Globus pallidus (tissue), 1 donor: ENCODE measurements at regions not wholly inside any gene's neighbourhood (a gene's known extent, or its start where the extent isn't known, plus 50 kb on each side); places are given as distances from the start of the nearest gene placed in this dataset.

Source experiments
- DNase-seq: peaks from one replicate; pipeline ENCODE4 v3.0.0-alpha.2; 2015; ENCODE audit warnings: low spot score

DNA sequence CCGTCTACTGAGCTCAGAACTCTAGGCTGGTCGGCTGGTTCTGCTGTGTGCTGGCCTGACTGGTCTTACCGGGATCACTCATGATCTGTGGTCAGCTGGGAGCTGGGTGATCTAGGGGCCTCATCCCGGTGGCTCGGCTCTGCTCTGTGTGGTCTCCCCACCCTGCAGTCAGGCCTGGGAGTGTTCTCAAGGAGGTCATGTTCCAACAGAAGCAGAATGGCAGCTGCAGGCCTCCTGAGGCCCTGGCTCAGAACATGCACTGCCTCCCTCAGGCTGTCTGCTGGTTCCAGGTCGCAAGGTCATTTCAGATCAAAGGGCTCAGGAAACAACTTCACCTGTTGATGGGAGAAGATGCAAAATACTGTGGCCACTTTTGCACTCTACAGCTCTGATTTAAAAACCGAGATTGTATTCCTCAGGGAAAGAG, 81.1 kb upstream of the RFX8 start:
- DNase-seq: no peak

DNA sequence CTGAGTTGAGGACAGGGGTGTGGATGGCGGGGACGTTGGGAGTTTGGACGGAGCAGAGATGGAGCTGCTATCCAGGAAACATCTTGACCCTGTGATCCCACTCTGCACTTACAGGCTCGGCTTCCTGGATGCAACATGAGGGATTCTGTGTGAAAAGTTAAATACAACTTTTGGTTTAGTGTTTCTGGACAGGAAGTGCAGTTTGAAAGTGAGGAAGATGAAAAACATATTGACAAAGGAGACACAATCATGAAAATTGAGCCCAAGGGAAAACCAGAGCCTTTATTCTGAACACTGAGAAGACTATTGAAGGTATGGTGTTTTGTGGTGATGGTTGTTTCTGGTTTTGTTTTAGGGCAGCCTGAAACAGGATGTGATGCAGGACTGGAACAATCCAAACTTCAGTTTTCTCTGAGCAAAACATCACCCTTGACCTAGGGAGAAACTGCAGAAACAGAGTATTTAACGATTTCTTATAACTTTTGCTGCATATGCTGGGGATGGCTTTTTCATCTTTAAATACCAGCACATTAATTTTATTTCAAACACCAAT, 76.5 kb upstream of the RFX8 start:
- DNase-seq: no peak

DNA sequence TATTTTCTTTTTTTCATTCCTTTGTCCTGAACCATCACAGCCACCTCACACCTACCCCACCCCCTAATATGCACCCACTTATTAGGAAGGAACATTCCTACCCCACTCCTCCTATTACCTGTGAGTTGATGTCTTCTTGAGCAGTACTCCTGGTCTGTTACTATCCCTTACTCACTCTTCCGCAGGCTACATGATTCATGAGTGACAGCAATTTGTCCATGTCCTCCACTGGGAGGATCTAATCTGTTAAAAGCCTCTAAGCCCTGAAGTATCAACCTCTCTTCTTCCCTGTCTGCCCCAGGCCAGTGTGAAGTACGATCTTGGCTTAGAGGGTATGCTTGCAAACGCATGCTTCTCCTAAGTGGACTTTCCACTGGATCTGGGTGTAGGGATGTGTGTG, 75.6 kb upstream of the RFX8 start:
- DNase-seq: no peak

DNA sequence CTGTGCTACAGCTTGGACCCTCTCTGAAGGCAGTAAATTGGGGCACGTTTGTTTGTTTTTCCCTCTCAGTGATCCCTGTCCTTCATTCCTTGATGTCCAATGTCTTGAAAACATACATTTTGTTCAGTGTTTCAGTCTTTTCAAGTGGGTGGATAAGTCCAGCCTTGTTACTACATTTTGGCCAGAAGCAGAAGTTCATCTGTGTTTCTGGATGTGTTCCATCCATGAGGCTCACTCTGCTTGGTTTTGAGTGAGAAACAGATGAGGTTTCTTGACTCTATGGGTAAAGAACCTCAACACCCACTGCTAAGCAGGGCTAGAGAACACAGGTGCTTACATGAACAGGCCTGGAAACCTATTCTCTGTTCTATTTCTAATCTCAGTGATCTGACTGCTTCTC, 74.5 kb upstream of the RFX8 start:
- DNase-seq: no peak

DNA sequence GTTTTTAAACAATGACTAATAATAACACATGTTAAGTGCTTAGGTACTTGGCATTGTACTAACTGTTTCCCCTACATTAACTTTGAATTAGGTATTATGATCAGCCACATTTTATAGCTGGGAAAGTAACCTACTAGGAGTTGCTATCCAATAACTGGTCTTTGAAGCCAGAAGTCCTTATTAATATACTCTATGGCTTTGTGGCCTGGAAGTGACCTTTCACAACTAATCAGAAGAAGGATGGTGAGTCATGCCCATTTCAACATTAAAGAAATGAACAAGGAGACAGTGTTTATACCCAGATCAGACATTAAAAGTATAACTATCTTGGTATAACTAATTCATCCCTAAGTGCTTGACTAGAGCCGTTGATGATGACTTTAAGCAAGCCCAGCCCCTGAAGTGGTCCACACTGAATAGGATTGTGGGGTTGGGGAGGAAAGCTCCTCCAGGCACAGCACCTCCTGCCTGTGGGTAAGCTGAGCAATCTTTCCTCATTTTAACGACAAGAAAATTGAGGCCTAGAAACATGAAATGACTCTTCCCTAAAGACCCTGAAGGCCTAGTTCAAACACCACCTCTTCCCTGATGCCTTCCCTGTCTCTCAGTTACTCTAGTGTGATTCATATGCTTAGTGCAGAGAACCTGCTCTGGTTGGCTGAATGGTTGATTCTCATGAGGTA, 71.6 kb upstream of the RFX8 start:
- no peak for DNase-seq

DNA sequence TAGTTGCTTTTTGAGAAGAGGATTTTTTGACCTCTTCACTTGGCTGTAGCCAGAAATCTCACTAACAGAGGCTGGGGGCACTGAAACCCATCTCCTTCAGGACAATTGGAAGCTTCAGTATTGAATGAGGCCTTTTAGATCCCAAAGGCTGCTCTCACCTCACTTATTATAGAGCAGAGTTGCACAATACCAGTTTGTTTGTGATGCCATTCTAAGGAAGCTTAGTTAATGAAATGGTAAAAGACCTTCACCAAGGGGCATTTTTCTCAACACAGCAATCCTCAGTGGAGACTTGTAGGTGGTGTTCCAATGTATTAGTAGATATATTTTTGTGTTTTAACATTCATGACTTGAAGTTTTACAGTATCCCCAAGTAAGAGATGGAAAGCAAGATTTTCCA, 71.0 kb upstream of the RFX8 start:
- no peak for DNase-seq

DNA sequence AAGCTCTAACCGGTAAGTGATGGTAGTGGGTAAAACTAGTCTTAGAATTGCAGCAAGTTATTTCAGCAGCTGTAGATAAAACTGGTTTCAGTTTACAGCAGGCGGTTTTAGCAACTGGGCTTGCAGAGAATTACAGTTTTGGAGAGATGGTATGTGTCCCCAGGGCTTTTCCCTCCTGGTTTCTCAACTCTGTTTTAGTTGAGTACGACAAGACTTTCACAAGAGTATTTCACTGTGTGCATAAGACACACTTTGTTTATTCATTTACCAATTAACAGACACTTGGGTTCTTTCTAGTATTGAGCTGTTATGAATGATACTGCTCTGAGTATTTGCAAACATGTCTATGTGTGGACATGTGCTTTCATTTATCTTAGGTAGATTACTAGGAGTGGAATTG, 65.6 kb upstream of the RFX8 start:
- no peak for DNase-seq

DNA sequence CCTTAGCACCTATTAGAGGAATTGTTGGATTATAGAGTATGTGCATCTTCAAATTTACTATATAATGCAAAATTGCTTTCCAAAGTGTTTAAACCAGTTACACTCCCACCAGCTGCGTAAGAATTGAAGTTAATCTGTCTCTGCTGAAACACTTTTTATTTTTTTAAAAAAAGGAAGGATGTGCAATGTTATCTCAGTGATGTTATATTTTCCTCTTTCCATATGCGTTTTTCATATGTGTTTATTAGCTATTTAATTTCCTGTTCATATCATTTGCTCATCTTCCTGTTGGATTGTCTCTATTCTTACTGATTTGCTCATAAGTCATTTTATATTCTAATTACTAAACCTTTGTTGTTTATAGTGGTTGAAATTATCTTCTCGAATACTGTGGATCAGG, 63.2 kb upstream of the RFX8 start:
- no peak for DNase-seq

DNA sequence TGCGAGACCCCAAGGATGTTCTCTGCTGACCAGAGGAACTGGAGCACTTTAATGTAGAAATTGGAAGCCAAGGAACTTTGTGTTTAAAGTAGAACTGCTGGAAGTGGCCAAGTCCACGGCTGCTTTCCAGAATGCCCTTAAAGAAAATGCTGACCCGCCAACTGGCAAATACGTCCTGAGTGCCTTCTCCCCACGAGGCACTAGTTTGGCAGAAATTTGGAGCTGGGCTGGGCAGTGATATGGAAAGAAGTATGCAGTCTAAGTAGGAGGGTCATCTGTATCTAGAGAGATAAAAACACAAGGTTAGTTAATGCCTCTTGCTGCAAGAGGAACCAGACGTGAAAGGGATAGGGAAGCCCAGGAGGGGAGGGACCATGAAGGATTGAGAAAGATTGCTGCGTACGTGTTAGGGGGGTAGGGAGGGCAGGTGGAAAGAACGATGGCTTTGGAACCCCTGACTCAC, 59.3 kb upstream of the RFX8 start:
- DNase-seq: no peak

DNA sequence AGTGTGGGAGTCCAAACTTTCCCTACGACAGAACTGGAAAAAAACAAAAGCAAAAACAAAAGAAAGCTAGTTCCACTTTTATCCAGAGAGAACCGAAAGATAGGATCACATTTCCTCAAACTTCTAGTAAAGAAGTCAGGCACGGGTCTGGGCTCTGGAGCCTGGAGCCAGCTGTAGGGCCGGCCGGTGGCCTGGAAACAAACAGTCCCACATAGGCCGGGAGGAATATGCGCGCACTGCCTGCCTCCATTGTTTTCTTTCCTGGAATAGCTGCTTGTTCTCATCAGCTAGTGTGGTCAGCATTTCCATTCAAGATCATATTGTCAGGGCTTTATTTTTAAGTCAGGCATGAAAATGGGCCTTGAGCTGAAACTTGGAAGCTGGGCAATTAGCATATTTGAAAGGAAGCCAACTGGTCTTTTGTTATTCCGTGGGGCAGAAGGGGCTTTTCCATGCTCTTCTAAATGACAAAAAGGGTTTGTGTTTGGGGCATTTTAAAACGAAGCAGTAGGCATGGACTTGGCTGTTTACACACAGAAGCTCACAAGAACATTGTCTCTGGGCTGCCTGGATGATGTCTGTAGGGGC, 58.7 kb upstream of the RFX8 start:
- DNase-seq: peak; percentile 98

DNA sequence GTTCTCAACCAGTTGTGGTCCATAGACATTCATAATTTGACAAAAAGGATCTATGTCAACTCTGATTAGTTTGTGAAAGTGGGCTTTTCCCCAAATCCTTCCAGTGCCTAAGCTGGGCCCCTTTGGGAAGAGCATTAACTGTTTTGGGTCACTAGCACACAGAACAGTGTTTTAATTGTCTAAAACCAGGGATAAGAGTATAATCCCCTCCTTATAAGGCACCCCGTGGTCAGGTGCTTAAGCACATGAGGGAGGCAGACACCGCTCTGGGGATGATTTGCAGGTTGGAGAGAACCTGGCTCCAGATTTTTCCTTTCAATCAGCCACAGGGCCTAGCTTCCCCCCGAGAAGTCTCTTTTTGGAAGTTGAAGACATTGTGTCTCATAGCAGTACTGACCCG, 53.6 kb upstream of the RFX8 start:
- DNase-seq: no peak

DNA sequence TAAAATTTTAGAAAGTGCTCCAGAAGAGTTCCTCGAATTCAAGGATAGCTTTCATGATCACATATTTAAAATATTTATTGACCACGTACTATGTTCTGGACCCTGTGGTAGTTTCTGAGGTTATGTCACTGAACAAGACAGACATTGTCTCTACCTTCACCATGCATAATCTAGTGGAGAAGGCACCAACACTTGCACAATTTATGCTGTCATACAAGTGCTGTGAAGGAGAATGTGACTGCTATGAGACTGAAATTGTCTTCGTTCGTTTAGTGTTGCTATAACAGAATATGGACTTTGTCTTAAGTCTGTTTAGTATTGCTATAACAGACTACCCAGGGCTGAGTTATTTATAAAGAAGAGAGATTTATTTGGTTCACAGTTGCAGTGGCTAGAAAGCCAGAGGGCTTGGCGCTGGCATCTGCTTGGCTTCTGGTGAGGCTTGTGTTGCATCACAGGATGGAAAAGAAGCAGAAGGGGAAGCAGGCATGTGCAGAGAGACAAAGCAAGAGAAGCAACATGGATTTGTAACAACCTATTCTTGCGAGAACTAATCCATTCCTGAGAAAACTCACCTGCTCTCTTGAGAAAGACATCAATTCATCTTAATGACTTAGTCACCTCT, 50.0 kb upstream of the RFX8 start:
- DNase-seq: no peak
